ENCODE measurements at regions not wholly inside any gene's neighbourhood (a gene's known extent, or its start where the extent isn't known, plus 50 kb on each side); places are given as distances from the start of the nearest gene placed in this dataset.
A peak's percentile ranks its signal among the peaks of the same experiment; 100 is the strongest.

- no peak for DNase-seq
Measured at GRCh38 chr11:112831969-112832766, 129.1 kb upstream of the NCAM1 start.

- peak; percentile 90 for DNase-seq
Measured at GRCh38 chr11:112834277-112834755, 126.9 kb upstream of the NCAM1 start.

GRCh38 chr11:112835591-112836255 is 125.5 kb upstream of the NCAM1 start:
- no peak for DNase-seq

GRCh38 chr11:112836256-112836602 is 125.0 kb upstream of the NCAM1 start:
- no peak for DNase-seq

GRCh38 chr11:112837162-112837826 is 123.9 kb upstream of the NCAM1 start:
- no peak for DNase-seq

- DNase-seq, result no peak
Measured at GRCh38 chr11:112839051-112839450, 122.2 kb upstream of the NCAM1 start.

GRCh38 chr11:112841729-112842128 is 119.5 kb upstream of the NCAM1 start:
- no peak for DNase-seq

GRCh38 chr11:112842151-112842550 is 119.1 kb upstream of the NCAM1 start:
- DNase-seq, result no peak

- no peak for DNase-seq
Measured at GRCh38 chr11:112844517-112844916, 116.7 kb upstream of the NCAM1 start.

- no peak for DNase-seq
Measured at GRCh38 chr11:112847568-112847967, 113.7 kb upstream of the NCAM1 start.

GRCh38 chr11:112852143-112852866 is 108.9 kb upstream of the NCAM1 start:
- no peak for DNase-seq

- DNase-seq, result no peak
Measured at GRCh38 chr11:112856133-112856532, 105.1 kb upstream of the NCAM1 start.

- no peak for DNase-seq
Measured at GRCh38 chr11:112856591-112856990, 104.6 kb upstream of the NCAM1 start.

- no peak for DNase-seq
Measured at GRCh38 chr11:112858289-112859023, 102.8 kb upstream of the NCAM1 start.

GRCh38 chr11:112859787-112860186 is 101.4 kb upstream of the NCAM1 start:
- no peak for DNase-seq

- DNase-seq, result no peak
Measured at GRCh38 chr11:112861356-112861755, 99.9 kb upstream of the NCAM1 start.

- no peak for DNase-seq
Measured at GRCh38 chr11:112863305-112863704, 97.9 kb upstream of the NCAM1 start.

- no peak for DNase-seq
Measured at GRCh38 chr11:112864672-112865071, 96.5 kb upstream of the NCAM1 start.

- DNase-seq, result peak; percentile 96
Measured at GRCh38 chr11:112871909-112872500, 89.2 kb upstream of the NCAM1 start.

- no peak for DNase-seq
Measured at GRCh38 chr11:112874980-112875379, 86.2 kb upstream of the NCAM1 start.

GRCh38 chr11:112877581-112877980 is 83.6 kb upstream of the NCAM1 start:
- no peak for DNase-seq

GRCh38 chr11:112878033-112878601 is 83.1 kb upstream of the NCAM1 start:
- no peak for DNase-seq
